ENCODE measurements at regions not wholly inside any gene's neighbourhood (a gene's known extent, or its start where the extent isn't known, plus 50 kb on each side); places are given as distances from the start of the nearest gene placed in this dataset.

GRCh38 chr5:93313672-93314071 lies 267.3 kb downstream of the NR2F1-AS1 start:
- no peak for DNase-seq

GRCh38 chr5:93311881-93312280 lies 269.1 kb downstream of the NR2F1-AS1 start:
- no peak for DNase-seq

- no peak for DNase-seq
These were observed 273.5 kb downstream of the NR2F1-AS1 start for GRCh38 chr5:93307557-93307956.

GRCh38 chr5:93305984-93306383 lies 275.0 kb downstream of the NR2F1-AS1 start:
- no peak for DNase-seq

GRCh38 chr5:93304456-93305250 lies 276.4 kb downstream of the NR2F1-AS1 start:
- DNase-seq: no peak

GRCh38 chr5:93303291-93303691 lies 277.7 kb downstream of the NR2F1-AS1 start:
- DNase-seq: no peak

- no peak for DNase-seq
These were observed 278.3 kb downstream of the NR2F1-AS1 start for GRCh38 chr5:93302711-93303110.

- DNase-seq: no peak
These were observed 280.1 kb downstream of the NR2F1-AS1 start for GRCh38 chr5:93300945-93301344.

- no peak for DNase-seq
These were observed 280.6 kb downstream of the NR2F1-AS1 start for GRCh38 chr5:93300309-93300923.

GRCh38 chr5:93299681-93300308 lies 281.2 kb downstream of the NR2F1-AS1 start:
- DNase-seq: no peak

GRCh38 chr5:93297116-93297515 lies 283.9 kb downstream of the NR2F1-AS1 start:
- DNase-seq: no peak

GRCh38 chr5:93296338-93296737 lies 284.7 kb downstream of the NR2F1-AS1 start:
- no peak for DNase-seq

- DNase-seq: no peak
These were observed 286.0 kb downstream of the NR2F1-AS1 start for GRCh38 chr5:93294996-93295395.

GRCh38 chr5:93294199-93294598 lies 286.8 kb downstream of the NR2F1-AS1 start:
- DNase-seq: no peak

- DNase-seq: no peak
These were observed 291.1 kb downstream of the NR2F1-AS1 start for GRCh38 chr5:93289942-93290341.

GRCh38 chr5:93285461-93285860 lies 295.6 kb downstream of the NR2F1-AS1 start:
- no peak for DNase-seq

GRCh38 chr5:93281980-93282772 lies 298.8 kb downstream of the NR2F1-AS1 start:
- DNase-seq: no peak

GRCh38 chr5:93280518-93280917 lies 300.5 kb downstream of the NR2F1-AS1 start:
- DNase-seq: peak; percentile 45

GRCh38 chr5:93279296-93279963 lies 301.6 kb downstream of the NR2F1-AS1 start:
- no peak for DNase-seq

GRCh38 chr5:93278896-93279295 lies 302.1 kb downstream of the NR2F1-AS1 start:
- no peak for DNase-seq

- DNase-seq: no peak
These were observed 304.0 kb downstream of the NR2F1-AS1 start for GRCh38 chr5:93277051-93277450.

- DNase-seq: no peak
These were observed 305.6 kb downstream of the NR2F1-AS1 start for GRCh38 chr5:93275376-93275775.

GRCh38 chr5:93274291-93274690 lies 306.7 kb downstream of the NR2F1-AS1 start:
- no peak for DNase-seq
